Neuronal stem cell (in vitro differentiated cells): ENCODE measurements at regions not wholly inside any gene's neighbourhood (a gene's known extent, or its start where the extent isn't known, plus 50 kb on each side); places are given as distances from the start of the nearest gene placed in this dataset.

Source experiments
- DNase-seq: peaks from one replicate; pipeline ENCODE4 v3.0.0-alpha.2; 2013; ENCODE audit warnings: low spot score
- H2AFZ ChIP-seq: one replicate; pipeline ENCODE4 v1.6.1; 2013; ENCODE audit warnings: mild to moderate bottlenecking, low read length, inconsistent platforms
- H2AK5ac ChIP-seq: 2 replicates; pipeline ENCODE4 v1.6.1; 2013; ENCODE audit warnings: low read depth, mild to moderate bottlenecking, inconsistent platforms, low read length, moderate library complexity, mixed read lengths
- H2BK120ac ChIP-seq: 2 replicates; pipeline ENCODE4 v1.6.1; 2013; ENCODE audit warnings: low read depth, mild to moderate bottlenecking, inconsistent platforms, low read length, moderate library complexity, mixed read lengths
- H2BK12ac ChIP-seq: one replicate; pipeline ENCODE4 v1.6.1; 2013; ENCODE audit warnings: low read length, inconsistent platforms
- H2BK15ac ChIP-seq: 2 replicates; pipeline ENCODE4 v1.6.1; 2013; ENCODE audit warnings: mild to moderate bottlenecking, low read length, inconsistent platforms, mixed read lengths
- H2BK5ac ChIP-seq: one replicate; pipeline ENCODE4 v1.6.1; 2013; ENCODE audit warnings: inconsistent platforms, mild to moderate bottlenecking, low read length, moderate library complexity
- H3K14ac ChIP-seq: one replicate; pipeline ENCODE4 v1.6.1; 2013; ENCODE audit warnings: low read length, inconsistent platforms
- H3K18ac ChIP-seq: 2 replicates; pipeline ENCODE4 v1.6.1; 2013; ENCODE audit warnings: low read length, inconsistent platforms
- H3K23ac ChIP-seq: 2 replicates; pipeline ENCODE4 v1.6.1; 2013; ENCODE audit warnings: low read depth, mild to moderate bottlenecking, mixed read lengths, low read length, inconsistent platforms; ENCODE audit not compliant: poor library complexity
- H3K27ac ChIP-seq: replicated peaks from 3 replicates; pipeline ENCODE4 v1.5.1; 2013; ENCODE audit warnings: low read length, inconsistent platforms
- H3K27me3 ChIP-seq, 3 experiments: 2 replicates each; pipeline ENCODE4 v1.6.1; 2013; ENCODE audit warnings: low read length in 3 of 3, mild to moderate bottlenecking in 2 of 3, inconsistent platforms in 1 of 3, low read depth in 1 of 3, mixed read lengths in 1 of 3, moderate library complexity in 1 of 3; ENCODE audit not compliant: control insufficient read depth in 3 of 3, insufficient read depth in 3 of 3
- H3K36me3 ChIP-seq, 2 donors: replicated peaks in 1 of 2; 2 replicates each; pipeline ENCODE4 v1.6.1; 2013; ENCODE audit warnings: low read length in 2 of 2; ENCODE audit not compliant: control insufficient read depth in 2 of 2, insufficient read depth in 2 of 2
- H3K4ac ChIP-seq: 2 replicates; pipeline ENCODE4 v1.6.1; 2013; ENCODE audit warnings: inconsistent platforms, mild to moderate bottlenecking, low read length, moderate library complexity
- H3K4me1 ChIP-seq, 2 donors: 1 replicate in 1 of 2; 2 replicates in 1 of 2; pipeline ENCODE4 v1.6.1; 2013; ENCODE audit warnings: low read length in 2 of 2, low read depth in 1 of 2; ENCODE audit not compliant: control insufficient read depth in 2 of 2, insufficient read depth in 1 of 2
- H3K4me2 ChIP-seq: one replicate; pipeline ENCODE4 v1.6.1; 2013; ENCODE audit warnings: mild to moderate bottlenecking, low read length, inconsistent platforms; ENCODE audit not compliant: insufficient read depth, poor library complexity, severe bottlenecking
- H3K4me3 ChIP-seq, 2 donors: 2 replicates each; pipeline ENCODE4 v1.5.1; 2013; ENCODE audit warnings: low read length in 2 of 2, mild to moderate bottlenecking in 2 of 2, inconsistent platforms in 1 of 2, moderate library complexity in 1 of 2
- H3K79me1 ChIP-seq: one replicate; pipeline ENCODE4 v1.6.1; 2013; ENCODE audit warnings: low read depth, mild to moderate bottlenecking, inconsistent platforms, low read length, moderate library complexity
- H3K9ac ChIP-seq: one replicate; pipeline ENCODE4 v1.6.1; 2013; ENCODE audit warnings: mild to moderate bottlenecking, low read depth, low read length, inconsistent platforms; ENCODE audit not compliant: poor library complexity
- H3K9me3 ChIP-seq, 2 donors: replicated peaks in 1 of 2; 2 replicates each; pipeline versions ENCODE3 to v1.6.1; 2013; ENCODE audit warnings: low read length in 2 of 2, mild to moderate bottlenecking in 2 of 2, inconsistent platforms in 1 of 2, low read depth in 1 of 2, mixed read lengths in 1 of 2, moderate library complexity in 1 of 2; ENCODE audit not compliant: control insufficient read depth in 2 of 2, insufficient read depth in 1 of 2
- H4K8ac ChIP-seq: one replicate; pipeline ENCODE4 v1.6.1; 2013; ENCODE audit warnings: low read depth, mild to moderate bottlenecking, inconsistent platforms, low read length, moderate library complexity
- H4K91ac ChIP-seq: one replicate; pipeline ENCODE4 v1.6.1; 2013; ENCODE audit warnings: low read length, low read depth, mild to moderate bottlenecking, inconsistent platforms; ENCODE audit not compliant: poor library complexity
- WGBS, 2 donors: extraction: QIAGEN DNeasy Blood & Tissue Kit; methylation state at CpG; one replicate each; pipeline ENCODE4 v1.1.7; 2013; ENCODE audit warnings: missing lambda C conversion rate in 2 of 2, mixed read lengths in 1 of 2; ENCODE audit not compliant: insufficient read length in 2 of 2, insufficient replicate concordance in 1 of 2; ENCODE audit errors: extremely low coverage in 2 of 2; 5-methylcytosine and 5-hydroxymethylcytosine counted together

- no peaks in the 10 kb centered on the region for H3K27me3 ChIP-seq
- H3K23ac ChIP-seq = no peak overlapping the region
- H3K4ac ChIP-seq = no peak overlapping the region
- H3K18ac ChIP-seq = no peak overlapping the region
- no peak overlapping the region for H3K14ac ChIP-seq
- H2AFZ ChIP-seq = no peak overlapping the region
- H3K27ac ChIP-seq = no peak overlapping the region
- H3K4me3 ChIP-seq = no peak overlapping the region
- no peak overlapping the region for H3K4me2 ChIP-seq
- H3K9ac ChIP-seq = no peak overlapping the region
- no peaks in the 10 kb centered on the region for H3K79me1 ChIP-seq
- H4K91ac ChIP-seq = no peak overlapping the region
- DNase-seq = no peak
- H2BK15ac ChIP-seq = no peak overlapping the region
- no peaks in the 10 kb centered on the region for H3K36me3 ChIP-seq
- no peak overlapping the region for H2BK120ac ChIP-seq
- H3K9me3 ChIP-seq = no peaks in the 10 kb centered on the region
- no CpG with 5 or more reads among the region's 1 CpG for WGBS, 2 donors
- no peak overlapping the region for H4K8ac ChIP-seq
- no peak overlapping the region for H2BK12ac ChIP-seq
- H3K4me1 ChIP-seq = peaks cover 0 to 2% of the 10 kb centered on the region in 2 donors
- H2AK5ac ChIP-seq = no peak overlapping the region
- no peak overlapping the region for H2BK5ac ChIP-seq
Measured at GRCh38 chr20:55745840-55746239, 259.5 kb downstream of the CBLN4 start.

GRCh38 chr20:55744896-55745295 is 260.4 kb downstream of the CBLN4 start:
- no peak for DNase-seq
- Histone ChIP-seq H3K4me3 (no peak overlapping the region), H3K27me3 (no peaks in the 10 kb centered on the region), H3K36me3 (no peaks in the 10 kb centered on the region), H3K4me1 (peaks cover 0 to 2% of the 10 kb centered on the region in 2 donors), H3K9me3 (no peaks in the 10 kb centered on the region), H2AFZ (no peak overlapping the region), H3K4ac (no peak overlapping the region), H2BK12ac (no peak overlapping the region), H3K27ac (no peak overlapping the region), H2AK5ac (no peak overlapping the region), H3K4me2 (no peak overlapping the region), H2BK5ac (no peak overlapping the region), H2BK15ac (no peak overlapping the region), H3K18ac (no peak overlapping the region), H3K14ac (no peak overlapping the region), H3K23ac (no peak overlapping the region), H3K79me1 (no peaks in the 10 kb centered on the region), H4K91ac (no peak overlapping the region), H2BK120ac (no peak overlapping the region), H4K8ac (no peak overlapping the region), H3K9ac (no peak overlapping the region)
- no CpG with 5 or more reads among the region's 10 CpGs for WGBS, 2 donors

- Histone ChIP-seq H3K27me3 (no peaks in the 10 kb centered on the region), H2BK5ac (no peak overlapping the region), H3K9ac (no peak overlapping the region), H3K4ac (no peak overlapping the region), H3K14ac (no peak overlapping the region), H3K4me2 (no peak overlapping the region), H2BK12ac (no peak overlapping the region), H2BK120ac (no peak overlapping the region), H2AK5ac (no peak overlapping the region), H4K8ac (no peak overlapping the region), H3K36me3 (no peaks in the 10 kb centered on the region), H3K9me3 (no peaks in the 10 kb centered on the region), H3K4me1 (no peaks in the 10 kb centered on the region), H3K27ac (no peak overlapping the region), H2BK15ac (no peak overlapping the region), H2AFZ (no peak overlapping the region), H3K4me3 (no peak overlapping the region), H3K23ac (no peak overlapping the region), H4K91ac (no peak overlapping the region), H3K79me1 (no peaks in the 10 kb centered on the region), H3K18ac (no peak overlapping the region)
- no CpG with 5 or more reads among the region's 3 CpGs for WGBS, 2 donors
- DNase-seq = no peak
Measured at GRCh38 chr20:55741801-55742200, 263.5 kb downstream of the CBLN4 start.

DNA sequence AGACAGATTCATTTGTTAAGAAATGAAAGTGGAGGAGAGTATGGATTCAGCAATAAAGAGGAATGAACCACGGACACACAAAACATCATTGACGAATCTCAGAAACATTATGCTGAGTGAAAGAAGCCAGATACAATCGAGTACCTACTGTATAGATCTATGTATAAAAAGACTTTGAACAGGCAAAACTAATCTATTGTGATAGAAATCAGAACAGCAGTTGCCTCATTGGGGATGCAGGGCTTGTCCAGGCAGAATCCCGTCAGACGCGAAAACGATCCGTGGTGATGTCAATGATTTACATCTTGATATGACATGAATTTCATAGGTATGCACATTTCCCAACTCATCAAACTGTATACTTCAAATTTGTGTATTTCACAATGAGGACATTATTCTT is 265.2 kb downstream of the CBLN4 start:
- Histone ChIP-seq H3K14ac (no peak overlapping the region), H2AK5ac (no peak overlapping the region), H3K36me3 (no peaks in the 10 kb centered on the region), H3K4ac (no peak overlapping the region), H2AFZ (peak overlapping the region; percentile 44), H3K9ac (no peak overlapping the region), H3K4me3 (no peak overlapping the region), H3K27ac (no peak overlapping the region), H3K27me3 (no peaks in the 10 kb centered on the region), H2BK120ac (no peak overlapping the region), H3K4me1 (no peaks in the 10 kb centered on the region), H2BK12ac (no peak overlapping the region), H3K18ac (no peak overlapping the region), H3K79me1 (no peaks in the 10 kb centered on the region), H4K8ac (no peak overlapping the region), H3K23ac (no peak overlapping the region), H3K4me2 (no peak overlapping the region), H2BK5ac (no peak overlapping the region), H2BK15ac (no peak overlapping the region), H4K91ac (no peak overlapping the region), H3K9me3 (no peaks in the 10 kb centered on the region)
- DNase-seq = no peak
- WGBS, 2 donors = no CpG with 5 or more reads among the region's 8 CpGs
